H1 (cell line): ENCODE measurements at regions not wholly inside any gene's neighbourhood (a gene's known extent, or its start where the extent isn't known, plus 50 kb on each side); places are given as distances from the start of the nearest gene placed in this dataset.

ENCODE experiments used
- CTCF ChIA-PET: fragments of 300-600 bp; sonication (Branson Sonifier 250); formaldehyde crosslinking; loops from one replicate; lab custom pipeline; 2021; ENCODE audit not compliant: partially characterized antibody; lab: Charles Lee
- POLR2A ChIA-PET: fragments of 300-600 bp; sonication (Branson Sonifier 250); formaldehyde crosslinking; loops from one replicate; lab custom pipeline; 2021; ENCODE audit warnings: inconsistent platforms; ENCODE audit not compliant: partially characterized antibody; lab: Charles Lee
- DNase-seq, 2 experiments: peaks; one replicate each; pipeline versions ENCODE4 v3.0.0 to v3.0.0-alpha.2; 2010 to 2022; ENCODE audit warnings: low spot score in 2 of 2, low read depth in 1 of 2, mixed read lengths in 1 of 2
- FAIRE-seq: peaks from 2 replicates; lab custom pipeline; 2011; peaks lifted over from hg19 to GRCh38; lab: Jason Lieb, UNC
- H2AFZ ChIP-seq: 2 replicates; pipeline ENCODE4 v1.8.1; 2012; ENCODE audit warnings: low read length, inconsistent platforms
- H2AK5ac ChIP-seq: 2 replicates; pipeline ENCODE4 v1.6.1; 2013; ENCODE audit warnings: low read depth, low read length
- H2BK120ac ChIP-seq: replicated peaks from 2 replicates; pipeline ENCODE3; 2013; ENCODE audit warnings: low read depth, low read length, inconsistent platforms
- H2BK12ac ChIP-seq: 2 replicates; pipeline ENCODE4 v1.6.1; 2013; ENCODE audit warnings: low read depth, low read length
- H2BK15ac ChIP-seq: 2 replicates; pipeline ENCODE4 v1.6.1; 2013; ENCODE audit warnings: low read length
- H2BK20ac ChIP-seq: 2 replicates; pipeline ENCODE4 v1.6.1; 2013; ENCODE audit warnings: low read length
- H2BK5ac ChIP-seq: 2 replicates; pipeline ENCODE4 v1.6.1; 2013; ENCODE audit warnings: low read depth, low read length
- H3K14ac ChIP-seq: 2 replicates; pipeline ENCODE4 v1.6.1; 2013; ENCODE audit warnings: inconsistent platforms; ENCODE audit not compliant: insufficient read length
- H3K18ac ChIP-seq: 2 replicates; pipeline ENCODE4 v1.6.1; 2013; ENCODE audit warnings: low read length; ENCODE audit errors: extremely low read depth
- H3K23ac ChIP-seq: 2 replicates; pipeline ENCODE4 v1.6.1; 2013; ENCODE audit warnings: inconsistent platforms; ENCODE audit not compliant: insufficient read length
- H3K23me2 ChIP-seq: 2 replicates; pipeline ENCODE4 v1.6.1; 2013; ENCODE audit warnings: low read depth, low read length
- H3K27ac ChIP-seq: 2 replicates; pipeline ENCODE4 v1.6.1; 2011; ENCODE audit warnings: low read depth, low read length, inconsistent platforms
- H3K27me3 ChIP-seq, 4 experiments: replicated peaks in 1 of 4; 1 replicate in 1 of 4; 2 replicates in 3 of 4; pipeline versions ENCODE4 v1.6.1 to v1.8.1; 2011 to 2013; ENCODE audit warnings: low read length in 3 of 4, mild to moderate bottlenecking in 3 of 4, inconsistent platforms in 2 of 4, mixed read lengths in 2 of 4, moderate library complexity in 1 of 4; ENCODE audit not compliant: control insufficient read depth in 3 of 4, insufficient read depth in 3 of 4; ENCODE audit errors: extremely low read depth in 1 of 4
- H3K36me3 ChIP-seq, 4 experiments: 2 replicates each; pipeline versions ENCODE4 v1.6.1 to v1.8.1; 2011 to 2013; ENCODE audit warnings: mild to moderate bottlenecking in 4 of 4, low read length in 3 of 4, moderate library complexity in 2 of 4, control low read depth in 1 of 4, inconsistent platforms in 1 of 4; ENCODE audit not compliant: insufficient read depth in 4 of 4, control insufficient read depth in 2 of 4
- H3K4ac ChIP-seq: replicated peaks from 2 replicates; pipeline ENCODE3; 2013; ENCODE audit warnings: low read length, low read depth, mixed read lengths, inconsistent platforms; ENCODE audit not compliant: insufficient read length
- H3K4me1 ChIP-seq, 4 experiments: replicated peaks in 1 of 4; 1 replicate in 1 of 4; 2 replicates in 3 of 4; pipeline versions ENCODE4 v1.6.1 to v1.8.1; 2011 to 2013; ENCODE audit warnings: low read length in 3 of 4, inconsistent platforms in 2 of 4, mixed read lengths in 1 of 4; ENCODE audit not compliant: insufficient read depth in 4 of 4, control insufficient read depth in 3 of 4
- H3K4me2 ChIP-seq, 2 experiments: 2 replicates each; pipeline versions ENCODE4 v1.6.1 to v1.8.1; 2011 to 2013; ENCODE audit warnings: low read depth in 2 of 2, low read length in 2 of 2, control low read depth in 1 of 2, inconsistent platforms in 1 of 2, mild to moderate bottlenecking in 1 of 2; ENCODE audit not compliant: insufficient read depth in 1 of 2
- H3K4me3 ChIP-seq, 4 experiments: fragments of 200-600, 300-600 bp in 1 of 4; sonication (generic), shearing (Covaris generic), sonication (Bioruptor Twin) in 1 of 4; 2 replicates each; pipeline versions ENCODE4 v1.5.1 to v1.8.1; 2011 to 2016; ENCODE audit warnings: low read length in 4 of 4, low read depth in 3 of 4, control low read depth in 2 of 4, inconsistent platforms in 2 of 4, mild to moderate bottlenecking in 2 of 4, mixed read lengths in 1 of 4, moderate library complexity in 1 of 4; ENCODE audit not compliant: insufficient read depth in 2 of 4; ENCODE audit errors: extremely low read depth in 1 of 4
- H3K56ac ChIP-seq: replicated peaks from 2 replicates; pipeline ENCODE3; 2013; ENCODE audit warnings: low read depth, mild to moderate bottlenecking, mixed read lengths, low read length, inconsistent platforms; ENCODE audit not compliant: insufficient read length
- H3K79me1 ChIP-seq: 2 replicates; pipeline ENCODE4 v1.6.1; 2013; ENCODE audit warnings: low read depth, low read length, control low read depth
- H3K79me2 ChIP-seq, 2 experiments: 2 replicates each; pipeline versions ENCODE4 v1.6.1 to v1.8.1; 2012 to 2013; ENCODE audit warnings: low read length in 2 of 2, mild to moderate bottlenecking in 2 of 2, inconsistent platforms in 1 of 2; ENCODE audit not compliant: insufficient read depth in 2 of 2, control insufficient read depth in 1 of 2
- H3K9ac ChIP-seq, 4 experiments: replicated peaks in 1 of 4; 1 replicate in 1 of 4; 2 replicates in 3 of 4; pipeline versions ENCODE4 v1.6.1 to v1.8.1; 2011 to 2013; ENCODE audit warnings: low read depth in 3 of 4, low read length in 3 of 4, control low read depth in 2 of 4, mild to moderate bottlenecking in 2 of 4, moderate library complexity in 2 of 4, inconsistent platforms in 1 of 4; ENCODE audit errors: extremely low read depth in 1 of 4
- H3K9me3 ChIP-seq, 2 experiments: 2 replicates each; pipeline versions ENCODE4 v1.6.1 to v1.8.1; 2012 to 2013; ENCODE audit warnings: mild to moderate bottlenecking in 2 of 2, moderate library complexity in 2 of 2, control low read depth in 1 of 2, inconsistent platforms in 1 of 2, low read depth in 1 of 2, low read length in 1 of 2, mixed read lengths in 1 of 2; ENCODE audit not compliant: insufficient read depth in 2 of 2
- H4K20me1 ChIP-seq, 2 experiments: replicated peaks in 1 of 2; 2 replicates each; pipeline versions ENCODE3 to v1.8.1; 2011 to 2013; ENCODE audit warnings: inconsistent platforms in 2 of 2, low read length in 2 of 2, mild to moderate bottlenecking in 1 of 2; ENCODE audit not compliant: insufficient read depth in 2 of 2, control insufficient read depth in 1 of 2
- H4K5ac ChIP-seq: 2 replicates; pipeline ENCODE4 v1.6.1; 2013; ENCODE audit warnings: low read length, low read depth, mixed read lengths, inconsistent platforms; ENCODE audit not compliant: insufficient read length
- H4K8ac ChIP-seq: 2 replicates; pipeline ENCODE4 v1.8.0; 2013; ENCODE audit warnings: mild to moderate bottlenecking, moderate library complexity, low read length, inconsistent platforms; ENCODE audit not compliant: insufficient read depth; ENCODE audit errors: extremely low read depth
- H4K91ac ChIP-seq: replicated peaks from 2 replicates; pipeline ENCODE3; 2013; ENCODE audit warnings: low read length, mixed read lengths, inconsistent platforms; ENCODE audit not compliant: insufficient read length
- E2F6 ChIP-seq: IDR thresholded peaks from 2 replicates; pipeline ENCODE4 v1.6.1; 2012; ENCODE audit warnings: inconsistent platforms
- JUN ChIP-seq: IDR thresholded peaks from 2 replicates; pipeline ENCODE4 v1.6.1; 2011; ENCODE audit warnings: low read depth, mild to moderate bottlenecking, improper control_type of control experiment, low read length
- YY1 ChIP-seq: IDR thresholded peaks from 2 replicates; pipeline ENCODE4 v1.6.1; 2011; ENCODE audit warnings: low read depth, mild to moderate bottlenecking, low read length
- WGBS, 2 experiments: shearing (Covaris generic) in 1 of 2; methylation state at CpG; one replicate each; pipeline versions ENCODE4 v1.1.6 to v1.1.7; 2013 to 2015; ENCODE audit warnings: low lambda C conversion rate in 2 of 2, mixed read lengths in 2 of 2, inconsistent platforms in 1 of 2, low coverage in 1 of 2, missing lambda C conversion rate in 1 of 2; ENCODE audit not compliant: insufficient replicate concordance in 2 of 2, insufficient coverage in 1 of 2, insufficient read length in 1 of 2; ENCODE audit errors: extremely low coverage in 1 of 2, missing lambda C conversion rate in 1 of 2; 5-methylcytosine and 5-hydroxymethylcytosine counted together

- H3K79me1 ChIP-seq = no peaks in the 10 kb centered on the region
- H3K18ac ChIP-seq = no peak overlapping the region
- no peaks in the 10 kb centered on the region for H3K79me2 ChIP-seq
- H2BK12ac ChIP-seq = no peak overlapping the region
- DNase-seq (no peak), FAIRE-seq (no peak)
- no peak overlapping the region for H3K4me3 ChIP-seq
- no peak overlapping the region for H3K4ac ChIP-seq
- H3K23me2 ChIP-seq = no peaks in the 10 kb centered on the region
- H3K56ac ChIP-seq = no peak overlapping the region
- POLR2A ChIA-PET = no interaction called here
- no peaks in the 10 kb centered on the region for H4K20me1 ChIP-seq
- no peak overlapping the region for H4K8ac ChIP-seq
- H2BK120ac ChIP-seq = no peak overlapping the region
- H3K14ac ChIP-seq = no peak overlapping the region
- CTCF ChIA-PET = interaction anchor here (1.4 to 1.7 kb wide), 3 partner anchors 16 to 291 kb away, joined by 3 to 5 read pairs (median 3); no protein-coding TSS in a partner anchor
- no peak overlapping the region for H3K27ac ChIP-seq
- H3K36me3 ChIP-seq = no peaks in the 10 kb centered on the region
- peaks cover 0 to 2% of the 10 kb centered on the region in 2 experiments; a peak in 1 of 4 replicates for H3K9me3 ChIP-seq
- H2BK15ac ChIP-seq = no peak overlapping the region
- H4K91ac ChIP-seq = no peak overlapping the region
- no peak overlapping the region for H2BK5ac ChIP-seq
- no peak overlapping the region for H2AK5ac ChIP-seq
- no peak overlapping the region for H4K5ac ChIP-seq
- no peak overlapping the region for H3K23ac ChIP-seq
- H3K27me3 ChIP-seq = no peaks in the 10 kb centered on the region
- 91% methylated on average over 1 of the region's 1 CpG; no CpG with 5 or more reads in 1 of the 2 experiments for WGBS, 2 experiments
- no peak overlapping the region for H3K4me2 ChIP-seq
- no peak overlapping the region for H2AFZ ChIP-seq
- no peaks in the 10 kb centered on the region for H3K4me1 ChIP-seq
- no peak overlapping the region for H3K9ac ChIP-seq
- no peak for TF ChIP-seq JUN
- TF ChIP-seq YY1 = no peak
- TF ChIP-seq E2F6 = no peak
- TF ChIP-seq, all 59 proteins: peak for 0
- H2BK20ac ChIP-seq = no peak overlapping the region
Observed at GRCh38 chr3:44146073-44146472, 95.6 kb upstream of the TOPAZ1 start.
